ENCODE measurements at regions not wholly inside any gene's neighbourhood (a gene's known extent, or its start where the extent isn't known, plus 50 kb on each side); places are given as distances from the start of the nearest gene placed in this dataset.
"Not testable (repeated sequence)": the region's sequence is repeated elsewhere in the genome, so short reads cannot be mapped to it uniquely, and the experiment has no call there.

DNA sequence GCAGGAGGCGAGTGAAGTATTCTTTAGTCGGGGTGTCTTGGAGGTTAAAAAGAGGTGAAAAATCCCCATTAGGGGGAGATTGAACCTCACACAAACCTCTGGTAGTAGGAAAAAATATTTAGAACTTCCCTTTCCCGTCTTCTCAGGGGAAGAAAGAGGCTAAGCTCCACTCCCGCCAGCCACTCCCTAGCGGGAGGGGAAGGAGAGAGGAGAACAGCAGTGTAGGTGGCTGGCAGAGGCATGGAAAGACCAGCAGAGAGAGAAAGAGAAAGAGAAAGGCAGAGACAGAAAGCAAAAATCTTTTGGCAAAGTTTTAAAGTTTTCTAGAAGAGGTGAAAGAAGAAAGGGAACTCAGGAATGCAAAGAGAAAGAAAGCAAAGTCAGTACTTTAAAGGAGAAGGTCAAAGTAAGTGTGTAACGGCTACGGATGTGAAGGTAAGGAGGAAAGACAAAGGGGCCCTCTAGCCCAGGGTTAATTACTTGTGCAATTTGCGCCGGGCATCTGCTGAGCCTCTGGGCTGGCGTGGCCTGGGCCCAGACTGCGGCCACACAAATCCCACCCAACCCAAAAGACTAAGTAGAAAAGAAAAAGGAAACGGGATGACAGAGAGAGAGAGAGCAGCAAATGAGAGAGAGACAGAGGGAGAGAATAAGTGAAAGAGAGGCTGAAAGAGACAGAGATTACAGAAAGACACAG lies 72.3 kb upstream of the ZNF746 start:
- in situ Hi-C loops (cut with HindIII; ENCODE audit: low sequenced_read_pairs): no loop called here

DNA sequence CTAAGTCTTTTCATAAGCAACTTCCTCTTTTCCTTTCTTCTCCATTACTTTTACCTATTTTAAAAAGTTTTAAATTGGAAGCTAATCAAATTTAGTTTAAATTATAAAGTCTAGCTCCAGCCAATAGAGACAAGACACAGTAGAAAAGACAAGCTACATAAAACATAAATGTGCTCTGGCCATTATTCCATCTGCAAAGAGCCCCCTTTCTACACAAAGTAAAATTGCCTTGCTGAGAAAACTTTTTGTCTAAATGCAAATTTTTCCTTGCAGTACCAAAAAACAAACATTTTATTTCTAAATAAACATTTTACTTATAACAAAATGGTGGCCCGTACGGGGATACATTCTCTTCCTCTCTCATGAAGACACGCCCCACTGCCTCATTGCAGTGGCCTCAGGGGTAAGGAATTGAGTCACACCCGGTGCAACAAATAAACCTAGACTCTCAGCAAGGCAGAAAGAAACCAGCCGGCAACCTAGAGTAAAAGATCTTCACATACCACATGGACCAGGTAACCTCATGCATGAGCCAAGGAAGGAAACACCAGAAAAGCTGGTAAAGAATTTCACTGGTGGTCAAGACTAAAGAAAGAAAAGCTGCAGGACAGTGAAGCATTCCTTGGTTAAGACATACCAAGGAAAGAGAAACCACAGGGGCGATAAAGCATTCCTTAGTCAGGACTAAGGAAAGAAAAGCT lies 71.6 kb upstream of the ZNF746 start:
- in situ Hi-C loops (cut with HindIII; ENCODE audit: low sequenced_read_pairs): no loop called here

DNA sequence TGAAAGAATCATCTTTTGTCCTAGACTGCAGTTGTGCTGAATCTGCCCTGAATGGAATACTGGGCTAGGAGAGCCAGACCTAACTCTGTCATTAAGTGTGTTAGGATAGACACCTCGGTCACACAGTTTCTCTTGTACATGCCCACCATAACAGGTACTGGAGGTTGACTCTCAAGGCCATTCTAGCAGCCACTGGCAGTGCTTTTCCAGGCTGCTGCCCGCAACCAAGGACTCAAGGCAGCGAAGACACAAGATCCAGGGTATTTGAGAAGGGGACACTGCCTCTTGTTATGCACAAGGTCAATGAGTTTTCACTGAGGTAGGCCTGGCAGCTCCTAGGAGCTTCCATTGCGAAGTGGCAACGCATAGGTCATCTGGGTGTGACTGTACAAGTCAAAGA lies 70.6 kb upstream of the ZNF746 start:
- in situ Hi-C loops (cut with HindIII; ENCODE audit: low sequenced_read_pairs): no loop called here

DNA sequence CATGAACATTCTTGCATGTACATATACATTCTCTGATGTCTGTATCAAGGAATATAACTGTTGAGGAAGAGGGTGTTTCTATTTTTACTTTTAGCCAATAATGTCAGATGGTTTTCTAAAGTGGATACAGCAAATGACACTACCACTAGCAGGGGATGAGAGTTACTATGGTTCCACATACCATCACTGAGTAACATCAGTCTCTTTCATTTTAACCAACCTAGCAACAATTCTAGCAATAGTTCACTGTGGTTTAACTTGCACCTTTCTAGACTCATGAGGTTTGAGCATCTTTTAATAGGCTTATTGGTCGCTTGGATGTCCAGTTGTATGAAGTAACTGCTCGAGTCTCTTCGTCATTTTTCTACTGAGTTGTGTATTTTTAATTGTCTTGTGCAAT lies 68.5 kb upstream of the ZNF746 start:
- in situ Hi-C loops (cut with HindIII; ENCODE audit: low sequenced_read_pairs): no loop called here

DNA sequence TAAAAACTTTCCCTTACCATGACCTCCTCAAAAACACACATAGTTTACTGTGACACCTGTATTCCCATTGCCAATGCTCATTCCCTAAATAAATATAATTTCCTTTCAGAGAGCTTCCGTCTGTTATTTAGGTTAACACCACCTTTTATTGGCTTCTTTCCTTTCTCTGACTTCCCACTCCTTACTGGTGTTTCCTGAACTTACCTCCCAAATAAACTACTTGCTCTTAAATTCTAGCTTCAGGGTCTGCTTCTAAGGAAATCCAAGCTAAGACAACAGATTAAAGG lies 67.4 kb upstream of the ZNF746 start:
- in situ Hi-C loops (cut with HindIII; ENCODE audit: low sequenced_read_pairs): no loop called here

DNA sequence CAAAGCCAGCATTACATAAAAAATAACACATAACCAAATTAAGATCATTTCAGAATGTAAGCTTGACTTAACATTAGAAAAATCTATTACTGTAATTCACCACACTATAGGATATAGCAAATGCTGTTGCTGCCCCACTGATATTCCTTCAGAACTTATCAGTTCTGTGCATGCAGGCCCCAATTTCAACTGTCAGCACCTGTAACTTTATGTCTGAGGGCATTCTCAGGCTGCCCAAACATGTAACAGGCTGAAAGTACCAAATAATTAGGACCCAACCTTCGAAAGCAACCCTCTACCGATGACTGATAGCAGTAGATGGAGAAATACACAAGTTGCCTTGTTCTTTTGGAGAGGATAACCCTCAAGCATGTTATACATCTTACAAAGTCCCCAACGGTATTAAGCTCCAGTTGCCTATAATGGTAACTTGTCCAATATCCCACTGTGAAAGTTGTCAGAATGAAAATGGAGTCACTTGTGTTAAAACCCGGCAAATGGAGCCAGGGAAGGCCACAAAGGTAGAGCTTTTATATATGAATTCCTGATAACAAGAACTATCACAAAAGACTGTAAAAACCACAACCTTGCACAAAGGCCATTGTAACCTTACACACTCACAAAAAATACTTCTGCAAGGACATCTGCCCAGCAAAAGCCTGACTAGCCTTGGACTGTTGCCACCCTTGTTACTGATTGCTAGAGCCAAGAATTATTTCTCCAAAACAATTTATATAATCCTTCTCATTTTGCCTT lies 66.9 kb upstream of the ZNF746 start:
- in situ Hi-C loops (cut with HindIII; ENCODE audit: low sequenced_read_pairs): no loop called here

DNA sequence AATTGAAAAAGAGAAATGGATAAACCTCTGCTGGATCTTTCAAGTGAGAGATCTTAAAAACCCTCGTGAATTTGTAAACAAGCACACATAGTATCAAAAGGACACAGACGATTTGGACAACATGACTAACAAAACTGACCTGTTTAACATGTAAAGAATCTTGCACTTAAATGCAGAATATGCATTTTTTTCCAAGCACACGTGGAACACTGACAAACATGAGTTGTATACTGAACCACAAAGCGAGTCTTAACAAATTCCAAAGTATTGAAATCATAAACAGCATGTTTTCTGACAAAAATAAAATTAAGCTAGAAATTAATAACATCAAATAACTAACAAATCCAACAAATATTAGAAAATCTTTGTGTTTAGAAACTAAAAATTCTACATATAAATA lies 65.0 kb upstream of the ZNF746 start:
- in situ Hi-C loops (cut with HindIII; ENCODE audit: low sequenced_read_pairs): no loop called here

DNA sequence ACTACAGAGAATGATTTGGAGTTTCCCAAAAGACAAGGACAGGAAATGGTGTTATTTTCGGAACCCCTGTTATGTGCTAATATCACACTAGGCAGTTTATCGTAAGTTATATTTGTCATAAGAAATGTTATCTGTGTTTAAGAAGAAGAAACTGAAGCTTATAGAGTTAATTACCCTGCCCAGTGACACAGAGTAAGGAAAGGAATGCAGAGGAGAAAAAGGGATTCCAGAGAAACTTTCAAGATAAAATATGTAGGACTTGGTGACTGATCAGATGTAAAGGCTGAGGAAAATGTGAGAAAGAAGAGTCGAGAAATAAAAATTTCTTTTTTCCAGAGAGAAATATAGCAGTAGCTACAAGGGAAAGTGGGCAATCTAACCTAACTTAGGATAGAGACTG lies 63.5 kb upstream of the ZNF746 start:
- in situ Hi-C loops (cut with HindIII; ENCODE audit: low sequenced_read_pairs): no loop called here

DNA sequence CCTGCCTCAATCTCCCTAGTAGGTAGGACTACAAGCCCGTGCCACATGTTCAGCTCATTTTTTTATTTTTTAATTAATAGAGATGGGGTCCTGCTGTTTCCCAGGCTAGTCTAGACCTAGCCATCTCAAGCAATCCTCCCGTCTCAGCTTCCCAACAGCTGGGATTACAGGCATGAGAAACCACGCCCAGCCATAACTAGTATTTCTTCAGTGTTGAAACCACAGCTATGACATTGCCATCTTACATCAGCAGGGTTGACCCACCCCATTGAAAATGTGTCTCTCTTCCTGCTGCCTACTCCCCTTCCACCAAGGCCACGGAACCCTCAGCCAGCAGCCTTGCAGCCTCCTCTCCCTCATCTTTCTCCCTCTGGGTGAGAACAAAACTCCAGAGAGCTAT lies 62.1 kb upstream of the ZNF746 start:
- in situ Hi-C loops (cut with HindIII; ENCODE audit: low sequenced_read_pairs): no loop called here

DNA sequence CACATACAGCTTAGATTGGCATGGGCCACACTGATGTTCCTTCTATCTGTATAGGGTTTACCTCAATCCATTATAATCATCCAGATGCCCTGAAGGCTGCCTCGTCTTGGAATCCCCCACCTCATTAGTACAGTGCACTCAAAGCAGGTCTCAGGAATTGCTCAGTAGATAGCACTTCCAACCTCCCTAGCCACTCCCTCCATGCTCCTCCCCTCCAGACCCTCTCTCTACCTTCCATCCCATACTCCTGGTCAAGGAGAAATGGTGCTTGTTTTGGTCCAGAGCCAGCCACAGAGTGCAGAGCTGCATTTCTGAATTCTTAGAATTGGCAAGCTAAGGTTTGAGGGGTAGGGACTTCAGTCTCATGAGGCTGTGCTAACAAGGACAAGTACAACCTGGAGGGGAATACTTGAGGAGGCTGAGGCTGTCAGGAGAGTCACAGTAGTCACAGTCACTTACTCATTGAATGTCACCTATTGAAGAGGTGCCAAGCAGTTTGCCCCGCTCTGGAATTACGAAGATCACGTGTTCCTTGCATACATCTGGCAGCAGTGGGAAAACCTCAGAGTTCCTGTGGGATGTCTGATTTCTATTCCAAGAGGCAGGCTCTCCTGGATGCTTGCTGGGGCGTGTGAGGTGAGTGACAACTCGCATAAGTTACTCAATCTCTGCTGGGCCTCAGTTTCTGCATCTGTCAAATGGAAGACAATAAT lies 60.7 kb upstream of the ZNF746 start:
- in situ Hi-C loops (cut with HindIII; ENCODE audit: low sequenced_read_pairs): no loop called here

DNA sequence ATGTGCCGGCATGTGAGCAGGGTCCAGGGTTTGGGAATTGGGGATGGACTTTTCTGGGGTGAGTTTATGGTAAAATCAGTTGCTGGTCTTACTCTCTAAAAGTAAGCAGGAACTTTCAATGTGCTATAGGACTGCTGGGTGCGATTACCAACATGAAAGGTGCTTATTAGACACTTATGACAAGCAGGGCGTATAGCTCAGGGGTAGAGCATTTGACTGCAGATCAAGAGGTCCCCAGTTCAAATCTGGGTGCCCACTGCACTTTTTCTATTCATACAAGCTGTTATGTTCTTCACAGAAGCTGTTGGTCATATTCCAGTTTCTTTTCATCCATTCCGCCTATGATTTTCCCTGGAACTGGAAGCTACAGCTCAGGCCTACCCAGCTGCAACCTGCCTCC lies 58.9 kb upstream of the ZNF746 start:
- in situ Hi-C loops (cut with HindIII; ENCODE audit: low sequenced_read_pairs): not testable (repeated sequence)

DNA sequence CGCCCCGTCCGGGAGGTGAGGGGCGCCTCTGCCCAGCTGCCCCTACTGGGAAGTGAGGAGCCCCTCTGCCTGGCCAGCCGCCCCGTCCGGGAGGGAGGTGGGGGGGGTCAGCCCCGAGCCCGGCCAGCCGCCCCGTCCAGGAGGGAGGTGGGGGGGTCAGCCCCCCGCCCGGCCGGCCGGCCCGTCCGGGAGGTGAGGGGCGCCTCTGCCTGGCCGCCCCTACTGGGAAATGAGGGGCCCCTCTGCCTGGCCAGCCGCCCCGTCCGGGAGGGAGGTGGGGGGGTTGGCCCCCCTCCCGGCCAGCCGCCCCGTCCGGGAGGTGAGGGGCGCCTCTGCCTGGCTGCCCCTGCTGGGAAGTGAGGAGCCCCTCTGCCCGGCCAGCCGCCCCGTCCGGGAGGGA lies 57.2 kb upstream of the ZNF746 start:
- in situ Hi-C loops (cut with HindIII; ENCODE audit: low sequenced_read_pairs): not testable (repeated sequence)

DNA sequence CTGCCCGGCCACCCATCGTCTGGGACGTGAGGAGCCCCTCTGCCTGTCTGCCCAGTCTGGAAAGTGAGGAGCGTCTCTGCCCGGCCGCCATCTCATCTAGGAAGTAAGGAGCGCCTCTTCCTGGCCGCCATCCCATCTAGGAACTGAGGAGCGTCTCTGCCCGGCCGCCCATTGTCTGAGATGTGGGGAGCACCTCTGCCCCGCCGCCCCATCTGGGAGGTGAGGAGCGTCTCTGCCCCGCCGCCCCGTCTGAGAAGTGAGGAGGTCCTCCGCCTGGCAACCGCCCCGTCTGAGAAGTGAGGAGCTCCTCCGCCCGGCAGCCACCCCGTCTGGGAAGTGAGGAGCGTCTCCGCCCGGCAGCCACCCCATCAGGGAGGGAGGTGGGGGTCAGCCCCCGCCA lies 56.4 kb upstream of the ZNF746 start:
- in situ Hi-C loops (cut with HindIII; ENCODE audit: low sequenced_read_pairs): not testable (repeated sequence)

DNA sequence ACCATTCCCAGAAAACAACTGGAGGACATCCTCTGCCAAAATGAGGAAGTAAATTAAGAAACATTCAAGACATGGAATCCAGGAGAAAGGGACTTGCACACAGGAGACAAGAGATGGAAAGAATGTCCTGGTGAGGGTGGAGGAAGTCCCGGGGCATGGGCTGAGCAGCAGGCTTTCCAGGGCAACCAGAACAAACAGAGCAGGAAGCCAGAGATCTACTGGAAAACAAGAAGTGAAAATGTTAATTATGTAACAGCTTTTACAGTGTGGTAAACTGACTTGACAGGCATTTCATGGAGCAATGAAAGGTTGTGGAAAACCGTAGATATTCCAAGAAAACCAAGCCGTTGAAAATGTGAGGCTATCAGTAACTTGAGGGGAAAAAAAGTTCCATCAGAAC lies 55.2 kb upstream of the ZNF746 start:
- in situ Hi-C loops (cut with HindIII; ENCODE audit: low sequenced_read_pairs): no loop called here
